Activated T-cell treated with anti-CD3 and anti-CD28 coated beads, Interleukin-2, amount 50 U/mL, for 24 hours (primary cell): ENCODE measurements at regions not wholly inside any gene's neighbourhood (a gene's known extent, or its start where the extent isn't known, plus 50 kb on each side); places are given as distances from the start of the nearest gene placed in this dataset.
"Not testable (repeated sequence)": the region's sequence is repeated elsewhere in the genome, so short reads cannot be mapped to it uniquely, and the experiment has no call there.

Experiments used
- DNase-seq: peaks from one replicate; pipeline ENCODE4 v3.0.0-alpha.2; 2020
- H3K27ac Mint-ChIP-seq: 2 replicates; pipeline ENCODE4 v1.8.0; 2020; ENCODE audit warnings: mild to moderate bottlenecking, mixed read lengths
- H3K27me3 Mint-ChIP-seq: 2 replicates; pipeline ENCODE4 v1.8.0; 2020; ENCODE audit warnings: mixed read lengths
- H3K36me3 Mint-ChIP-seq: 2 replicates; pipeline ENCODE4 v1.8.0; 2020; ENCODE audit warnings: low read depth, mixed read lengths
- H3K4me1 Mint-ChIP-seq: 2 replicates; pipeline ENCODE4 v1.8.0; 2020; ENCODE audit warnings: low read depth, mixed read lengths
- H3K4me3 Mint-ChIP-seq: 2 replicates; pipeline ENCODE4 v1.8.0; 2020; ENCODE audit warnings: mild to moderate bottlenecking, moderate library complexity, mixed read lengths
- H3K9me3 Mint-ChIP-seq: 2 replicates; pipeline ENCODE4 v1.8.0; 2020; ENCODE audit warnings: mixed read lengths

GRCh38 chr14:40354754-40355153 is 922.5 kb upstream of the FBXO33 start:
- no peak overlapping the region for H3K4me3 Mint-ChIP-seq

GRCh38 chr14:40348104-40348503 is 915.9 kb upstream of the FBXO33 start:
- not testable (repeated sequence) for H3K27ac Mint-ChIP-seq, H3K36me3 Mint-ChIP-seq, H3K4me3 Mint-ChIP-seq

More at GRCh38 chr14:40354754-40355153, 922.5 kb upstream of the FBXO33 start:
- H3K9me3 Mint-ChIP-seq: no peaks in the 10 kb centered on the region
- no peak for DNase-seq
- no peak overlapping the region for H3K27ac Mint-ChIP-seq
- no peaks in the 10 kb centered on the region for H3K4me1 Mint-ChIP-seq
- no peaks in the 10 kb centered on the region for H3K36me3 Mint-ChIP-seq
- H3K27me3 Mint-ChIP-seq: no peaks in the 10 kb centered on the region

GRCh38 chr14:40347675-40348074 is 915.4 kb upstream of the FBXO33 start:
- H3K27ac Mint-ChIP-seq: no peak overlapping the region

More at GRCh38 chr14:40348104-40348503, 915.9 kb upstream of the FBXO33 start:
- not testable (repeated sequence) for H3K27me3 Mint-ChIP-seq, H3K9me3 Mint-ChIP-seq, H3K4me1 Mint-ChIP-seq, DNase-seq

GRCh38 chr14:40346275-40346674 is 914.0 kb upstream of the FBXO33 start:
- no peak for DNase-seq
- Mint-ChIP-seq H3K4me1 (no peaks in the 10 kb centered on the region), H3K27me3 (no peaks in the 10 kb centered on the region), H3K9me3 (peaks cover 6% of the 10 kb centered on the region), H3K36me3 (no peaks in the 10 kb centered on the region), H3K4me3 (no peak overlapping the region), H3K27ac (no peak overlapping the region)

More at GRCh38 chr14:40347675-40348074, 915.4 kb upstream of the FBXO33 start:
- Mint-ChIP-seq H3K4me3 (no peak overlapping the region), H3K36me3 (no peaks in the 10 kb centered on the region), H3K27me3 (no peaks in the 10 kb centered on the region), H3K9me3 (peaks cover 6% of the 10 kb centered on the region), H3K4me1 (no peaks in the 10 kb centered on the region)
- DNase-seq: no peak

GRCh38 chr14:40345334-40345733 is 913.1 kb upstream of the FBXO33 start:
- DNase-seq: no peak
- Mint-ChIP-seq H3K27me3 (no peaks in the 10 kb centered on the region), H3K36me3 (no peaks in the 10 kb centered on the region), H3K4me3 (no peak overlapping the region), H3K9me3 (peaks cover 6% of the 10 kb centered on the region), H3K4me1 (no peaks in the 10 kb centered on the region), H3K27ac (no peak overlapping the region)

GRCh38 chr14:40340708-40341107 is 908.5 kb upstream of the FBXO33 start:
- Mint-ChIP-seq H3K27me3 (no peaks in the 10 kb centered on the region), H3K4me3 (no peak overlapping the region), H3K4me1 (no peaks in the 10 kb centered on the region), H3K27ac (no peak overlapping the region), H3K9me3 (no peaks in the 10 kb centered on the region), H3K36me3 (no peaks in the 10 kb centered on the region)
- DNase-seq: no peak

- no peak overlapping the region for H3K4me3 Mint-ChIP-seq
- no peak overlapping the region for H3K27ac Mint-ChIP-seq
- no peaks in the 10 kb centered on the region for H3K27me3 Mint-ChIP-seq
- no peaks in the 10 kb centered on the region for H3K36me3 Mint-ChIP-seq
- no peaks in the 10 kb centered on the region for H3K4me1 Mint-ChIP-seq
- H3K9me3 Mint-ChIP-seq: peaks cover 7% of the 10 kb centered on the region
- no peak for DNase-seq
These were observed 904.6 kb upstream of the FBXO33 start for GRCh38 chr14:40336846-40337245.

- not testable (repeated sequence) for H3K4me1 Mint-ChIP-seq, H3K27ac Mint-ChIP-seq, H3K27me3 Mint-ChIP-seq, H3K4me3 Mint-ChIP-seq, DNase-seq, H3K9me3 Mint-ChIP-seq, H3K36me3 Mint-ChIP-seq
These were observed 894.3 kb upstream of the FBXO33 start for GRCh38 chr14:40326519-40326918.

- DNase-seq: no peak
- Mint-ChIP-seq H3K27ac (no peak overlapping the region), H3K9me3 (peaks cover 8% of the 10 kb centered on the region), H3K27me3 (no peaks in the 10 kb centered on the region), H3K4me1 (no peaks in the 10 kb centered on the region), H3K4me3 (no peak overlapping the region), H3K36me3 (no peaks in the 10 kb centered on the region)
These were observed 886.0 kb upstream of the FBXO33 start for GRCh38 chr14:40318211-40318719.

- H3K9me3 Mint-ChIP-seq: peaks cover 8% of the 10 kb centered on the region
- no peak overlapping the region for H3K4me3 Mint-ChIP-seq
- no peaks in the 10 kb centered on the region for H3K4me1 Mint-ChIP-seq
- no peaks in the 10 kb centered on the region for H3K27me3 Mint-ChIP-seq
- no peaks in the 10 kb centered on the region for H3K36me3 Mint-ChIP-seq
- no peak overlapping the region for H3K27ac Mint-ChIP-seq
- DNase-seq: no peak
These were observed 885.5 kb upstream of the FBXO33 start for GRCh38 chr14:40317690-40318089.

GRCh38 chr14:40312296-40312695 is 880.1 kb upstream of the FBXO33 start:
- H3K27me3 Mint-ChIP-seq: no peaks in the 10 kb centered on the region
- H3K9me3 Mint-ChIP-seq: no peaks in the 10 kb centered on the region
- no peaks in the 10 kb centered on the region for H3K36me3 Mint-ChIP-seq
- no peak overlapping the region for H3K27ac Mint-ChIP-seq
- no peak overlapping the region for H3K4me3 Mint-ChIP-seq
- DNase-seq: no peak
- H3K4me1 Mint-ChIP-seq: no peaks in the 10 kb centered on the region

- H3K4me3 Mint-ChIP-seq: no peak overlapping the region
- H3K27ac Mint-ChIP-seq: no peak overlapping the region
- H3K9me3 Mint-ChIP-seq: no peaks in the 10 kb centered on the region
- H3K27me3 Mint-ChIP-seq: no peaks in the 10 kb centered on the region
- H3K4me1 Mint-ChIP-seq: no peaks in the 10 kb centered on the region
- no peak for DNase-seq
- H3K36me3 Mint-ChIP-seq: no peaks in the 10 kb centered on the region
These were observed 876.9 kb upstream of the FBXO33 start for GRCh38 chr14:40309124-40309523.

- Mint-ChIP-seq H3K4me1 (no peaks in the 10 kb centered on the region), H3K27me3 (no peaks in the 10 kb centered on the region), H3K9me3 (no peaks in the 10 kb centered on the region), H3K27ac (no peak overlapping the region), H3K4me3 (no peak overlapping the region), H3K36me3 (no peaks in the 10 kb centered on the region)
- no peak for DNase-seq
These were observed 876.0 kb upstream of the FBXO33 start for GRCh38 chr14:40308240-40308639.

- no peaks in the 10 kb centered on the region for H3K36me3 Mint-ChIP-seq
- DNase-seq: no peak
- H3K9me3 Mint-ChIP-seq: peaks cover 3% of the 10 kb centered on the region
- no peak overlapping the region for H3K4me3 Mint-ChIP-seq
- no peaks in the 10 kb centered on the region for H3K4me1 Mint-ChIP-seq
- no peak overlapping the region for H3K27ac Mint-ChIP-seq
- H3K27me3 Mint-ChIP-seq: no peaks in the 10 kb centered on the region
These were observed 864.6 kb upstream of the FBXO33 start for GRCh38 chr14:40296821-40297220.

- Mint-ChIP-seq H3K27me3 (no peaks in the 10 kb centered on the region), H3K4me3 (no peak overlapping the region), H3K27ac (no peak overlapping the region), H3K4me1 (no peaks in the 10 kb centered on the region), H3K36me3 (no peaks in the 10 kb centered on the region), H3K9me3 (peaks cover 10% of the 10 kb centered on the region)
- no peak for DNase-seq
These were observed 860.4 kb upstream of the FBXO33 start for GRCh38 chr14:40292664-40293063.

GRCh38 chr14:40282196-40282595 is 850.0 kb upstream of the FBXO33 start:
- no peaks in the 10 kb centered on the region for H3K27me3 Mint-ChIP-seq
- no peaks in the 10 kb centered on the region for H3K9me3 Mint-ChIP-seq
- no peak overlapping the region for H3K4me3 Mint-ChIP-seq
- no peaks in the 10 kb centered on the region for H3K36me3 Mint-ChIP-seq
- no peaks in the 10 kb centered on the region for H3K4me1 Mint-ChIP-seq
- DNase-seq: no peak
- no peak overlapping the region for H3K27ac Mint-ChIP-seq
